Upper lobe of left lung (tissue), 4 donors: ENCODE measurements at regions not wholly inside any gene's neighbourhood (a gene's known extent, or its start where the extent isn't known, plus 50 kb on each side); places are given as distances from the start of the nearest gene placed in this dataset.

Experiments used
- CTCF ChIP-seq, 6 experiments: fragments of 450-650 bp in 4 of 6; fragments of 200-600 bp in 2 of 6; sonication (generic) in 2 of 6; IDR thresholded peaks; one replicate each; pipeline ENCODE4 v1.5.1; 2016 to 2019; ENCODE audit warnings: antibody characterized with exemption in 6 of 6
- POLR2A ChIP-seq, 4 donors: fragments of 450-650 bp; IDR thresholded peaks; one replicate each; pipeline ENCODE4 v1.5.1; 2016 to 2017; ENCODE audit warnings: antibody characterized with exemption in 4 of 4, mild to moderate bottlenecking in 2 of 4
- POLR2AphosphoS5 ChIP-seq, 2 donors: sonication (generic); formaldehyde crosslinking; IDR thresholded peaks; one replicate each; pipeline ENCODE4 v1.5.1; 2017; ENCODE audit warnings: antibody characterized with exemption in 2 of 2

GRCh38 chr2:105615305-105615704 is 129.4 kb upstream of the NCK2 start:
- TF ChIP-seq CTCF (IDR thresholded peaks at IDR 0.05): no peak
- no peak for TF ChIP-seq POLR2AphosphoS5 (IDR thresholded peaks at IDR 0.05)
- no peak for TF ChIP-seq POLR2A (IDR thresholded peaks at IDR 0.05)
